ENCODE measurements at regions not wholly inside any gene's neighbourhood (a gene's known extent, or its start where the extent isn't known, plus 50 kb on each side); places are given as distances from the start of the nearest gene placed in this dataset.

DNA sequence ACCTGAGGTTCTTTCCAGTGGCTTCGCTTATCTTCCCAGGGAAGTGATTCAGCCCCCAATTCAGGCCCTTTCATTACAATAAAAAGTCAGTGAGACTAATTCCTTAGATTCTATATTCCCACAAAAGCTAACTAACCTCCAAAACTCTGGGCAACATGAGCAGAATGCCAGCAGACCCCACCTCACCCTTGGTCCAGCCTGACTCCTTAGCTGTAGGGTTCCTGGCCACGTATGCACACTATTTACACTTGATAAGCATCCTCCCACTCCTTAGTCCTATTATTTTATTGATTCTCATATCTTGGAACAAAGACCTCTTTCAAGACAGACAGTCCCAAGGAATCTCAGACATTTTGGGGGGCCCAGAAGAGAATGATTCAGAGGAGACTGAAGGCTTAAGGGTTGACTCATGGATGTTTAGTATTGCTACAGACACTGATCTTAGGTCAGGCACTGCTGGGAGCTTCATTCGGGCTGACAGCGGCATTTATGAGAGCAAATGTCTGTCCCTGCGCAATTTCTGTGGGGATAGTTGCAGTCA, 162.6 kb upstream of the GDF10 start:
- TF ChIP-seq, protein P1, sequence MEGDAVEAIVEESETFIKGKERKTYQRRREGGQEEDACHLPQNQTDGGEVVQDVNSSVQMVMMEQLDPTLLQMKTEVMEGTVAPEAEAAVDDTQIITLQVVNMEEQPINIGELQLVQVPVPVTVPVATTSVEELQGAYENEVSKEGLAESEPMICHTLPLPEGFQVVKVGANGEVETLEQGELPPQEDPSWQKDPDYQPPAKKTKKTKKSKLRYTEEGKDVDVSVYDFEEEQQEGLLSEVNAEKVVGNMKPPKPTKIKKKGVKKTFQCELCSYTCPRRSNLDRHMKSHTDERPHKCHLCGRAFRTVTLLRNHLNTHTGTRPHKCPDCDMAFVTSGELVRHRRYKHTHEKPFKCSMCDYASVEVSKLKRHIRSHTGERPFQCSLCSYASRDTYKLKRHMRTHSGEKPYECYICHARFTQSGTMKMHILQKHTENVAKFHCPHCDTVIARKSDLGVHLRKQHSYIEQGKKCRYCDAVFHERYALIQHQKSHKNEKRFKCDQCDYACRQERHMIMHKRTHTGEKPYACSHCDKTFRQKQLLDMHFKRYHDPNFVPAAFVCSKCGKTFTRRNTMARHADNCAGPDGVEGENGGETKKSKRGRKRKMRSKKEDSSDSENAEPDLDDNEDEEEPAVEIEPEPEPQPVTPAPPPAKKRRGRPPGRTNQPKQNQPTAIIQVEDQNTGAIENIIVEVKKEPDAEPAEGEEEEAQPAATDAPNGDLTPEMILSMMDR (IDR thresholded peaks at IDR 0.05) = no peak
- no peak for TF ChIP-seq POLR2A (IDR thresholded peaks at IDR 0.05)
- TF ChIP-seq EP300 (IDR thresholded peaks at IDR 0.05; ENCODE audit: low read depth) = no peak
- no peak for TF ChIP-seq POLR2AphosphoS5 (IDR thresholded peaks at IDR 0.05)
